ENCODE measurements at regions not wholly inside any gene's neighbourhood (a gene's known extent, or its start where the extent isn't known, plus 50 kb on each side); places are given as distances from the start of the nearest gene placed in this dataset.

- Mint-ChIP-seq H3K4me3 (no peak overlapping the region), H3K9me3 (peaks cover 3% of the 10 kb centered on the region), H3K36me3 (ENCODE audit: insufficient read depth) (no peaks in the 10 kb centered on the region), H3K4me1 (ENCODE audit: low read depth) (no peaks in the 10 kb centered on the region), H3K27me3 (ENCODE audit: low read depth) (peaks cover 3% of the 10 kb centered on the region)
- ATAC-seq (no peak), DNase-seq (no peak)
These were observed 444.7 kb upstream of the TNP1 start for GRCh38 chr2:217304582-217304981.

DNA sequence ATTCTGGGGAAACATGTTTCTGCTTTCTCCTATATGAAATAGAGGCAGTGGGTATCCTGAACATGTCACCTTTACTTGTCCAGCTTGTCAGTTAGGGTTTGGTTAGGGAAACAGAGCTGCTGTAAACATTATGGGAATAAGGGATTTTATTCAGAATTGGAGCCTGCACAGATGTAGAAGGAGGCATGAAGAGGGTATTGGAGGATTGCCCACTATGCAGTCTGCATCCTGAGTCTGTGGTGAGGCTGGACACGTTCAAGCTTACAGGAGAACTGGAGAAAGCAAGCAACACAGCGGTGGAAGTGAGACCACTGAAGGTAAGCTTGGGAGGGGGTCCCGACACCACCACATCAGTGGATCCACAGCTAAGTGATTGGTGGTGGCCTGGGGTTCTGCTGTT is 443.0 kb upstream of the TNP1 start:
- Mint-ChIP-seq H3K36me3 (ENCODE audit: insufficient read depth) (no peaks in the 10 kb centered on the region), H3K4me3 (no peak overlapping the region), H3K27me3 (ENCODE audit: low read depth) (no peaks in the 10 kb centered on the region), H3K9me3 (no peaks in the 10 kb centered on the region), H3K4me1 (ENCODE audit: low read depth) (no peaks in the 10 kb centered on the region)
- DNase-seq (no peak), ATAC-seq (no peak)

DNA sequence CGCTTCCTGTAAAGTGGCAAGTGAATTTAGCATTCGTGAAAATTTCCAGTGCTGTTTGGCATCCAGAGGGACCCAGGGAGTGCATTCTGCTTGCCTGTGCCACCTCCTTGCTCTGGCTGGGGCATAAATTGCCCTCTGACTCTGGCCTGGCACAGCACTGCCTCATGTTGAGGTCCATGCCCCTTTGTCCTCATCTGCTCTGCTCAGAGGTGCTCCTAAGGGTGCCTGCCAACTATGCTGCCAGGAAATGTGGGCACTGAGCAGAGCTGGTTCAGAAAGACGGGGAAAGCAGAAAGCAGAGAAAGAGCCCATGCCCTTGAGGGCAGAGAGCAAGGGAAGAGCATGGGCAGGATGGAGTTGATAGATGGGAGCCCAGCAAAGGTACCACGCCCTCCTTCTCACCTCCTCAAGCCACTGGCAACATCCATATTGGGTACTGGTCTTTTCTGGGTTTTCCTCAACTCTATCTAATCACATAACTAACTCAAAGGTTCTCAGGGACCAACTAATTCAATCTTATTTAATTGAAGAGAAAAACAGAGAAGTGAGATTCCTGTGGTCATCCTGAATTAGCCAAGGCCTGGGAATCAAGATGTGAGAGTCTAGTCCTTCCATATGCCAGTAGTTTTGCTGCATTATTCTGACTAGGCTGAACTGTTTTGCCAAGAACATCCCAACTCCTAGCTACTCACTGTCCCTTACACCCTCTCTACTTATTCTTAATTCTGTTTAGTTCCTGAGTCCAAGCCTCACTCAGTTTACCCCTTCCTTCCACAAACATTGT is 441.5 kb upstream of the TNP1 start:
- ATAC-seq (peak in 1 of 2 donors; percentile 30), DNase-seq (no peak)
- Mint-ChIP-seq H3K4me3 (no peak overlapping the region), H3K36me3 (ENCODE audit: insufficient read depth) (no peaks in the 10 kb centered on the region), H3K27me3 (ENCODE audit: low read depth) (no peaks in the 10 kb centered on the region), H3K9me3 (peaks cover 10% of the 10 kb centered on the region), H3K4me1 (ENCODE audit: low read depth) (no peaks in the 10 kb centered on the region)

- DNase-seq (no peak), ATAC-seq (no peak)
- Mint-ChIP-seq H3K9me3 (peaks cover 10% of the 10 kb centered on the region), H3K27me3 (ENCODE audit: low read depth) (no peaks in the 10 kb centered on the region), H3K4me3 (no peak overlapping the region), H3K36me3 (ENCODE audit: insufficient read depth) (no peaks in the 10 kb centered on the region), H3K4me1 (ENCODE audit: low read depth) (no peaks in the 10 kb centered on the region)
These were observed 439.7 kb upstream of the TNP1 start for GRCh38 chr2:217299590-217299989.

- Mint-ChIP-seq H3K36me3 (ENCODE audit: insufficient read depth) (no peaks in the 10 kb centered on the region), H3K9me3 (peaks cover 10% of the 10 kb centered on the region), H3K4me1 (ENCODE audit: low read depth) (no peaks in the 10 kb centered on the region), H3K4me3 (no peak overlapping the region), H3K27me3 (ENCODE audit: low read depth) (no peaks in the 10 kb centered on the region)
- DNase-seq (no peak), ATAC-seq (no peak)
These were observed 437.2 kb upstream of the TNP1 start for GRCh38 chr2:217297096-217297495.

GRCh38 chr2:217294818-217295217 is 435.0 kb upstream of the TNP1 start:
- Mint-ChIP-seq H3K4me1 (ENCODE audit: low read depth) (no peaks in the 10 kb centered on the region), H3K4me3 (no peak overlapping the region), H3K36me3 (ENCODE audit: insufficient read depth) (no peaks in the 10 kb centered on the region), H3K27me3 (ENCODE audit: low read depth) (no peaks in the 10 kb centered on the region), H3K9me3 (peaks cover 10% of the 10 kb centered on the region)
- ATAC-seq = no peak
- no peak for DNase-seq

DNA sequence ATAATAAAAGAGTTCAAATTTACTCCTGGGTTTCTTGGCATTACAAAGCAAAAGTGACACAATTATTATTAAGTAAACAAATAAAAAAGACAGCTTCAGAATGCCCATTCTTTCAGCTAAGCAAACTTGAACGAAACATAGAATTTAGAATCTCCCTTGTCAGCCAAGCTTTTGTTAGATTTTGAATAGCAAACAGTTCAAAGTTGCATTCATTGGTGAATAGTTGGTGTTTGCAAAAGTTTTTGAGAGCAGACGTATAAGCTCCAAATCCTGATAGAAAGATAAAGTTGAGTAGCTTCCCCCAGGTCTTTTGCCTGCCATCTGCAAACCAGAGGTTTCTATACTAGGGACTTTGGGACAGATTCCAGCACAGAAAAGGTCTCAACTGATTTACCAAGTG is 434.3 kb upstream of the TNP1 start:
- H3K36me3 Mint-ChIP-seq (ENCODE audit: insufficient read depth) = no peaks in the 10 kb centered on the region
- no peaks in the 10 kb centered on the region for H3K27me3 Mint-ChIP-seq (ENCODE audit: low read depth)
- H3K4me3 Mint-ChIP-seq = no peak overlapping the region
- peaks cover 10% of the 10 kb centered on the region for H3K9me3 Mint-ChIP-seq
- DNase-seq (no peak), ATAC-seq (no peak)
- H3K4me1 Mint-ChIP-seq (ENCODE audit: low read depth) = no peaks in the 10 kb centered on the region

DNA sequence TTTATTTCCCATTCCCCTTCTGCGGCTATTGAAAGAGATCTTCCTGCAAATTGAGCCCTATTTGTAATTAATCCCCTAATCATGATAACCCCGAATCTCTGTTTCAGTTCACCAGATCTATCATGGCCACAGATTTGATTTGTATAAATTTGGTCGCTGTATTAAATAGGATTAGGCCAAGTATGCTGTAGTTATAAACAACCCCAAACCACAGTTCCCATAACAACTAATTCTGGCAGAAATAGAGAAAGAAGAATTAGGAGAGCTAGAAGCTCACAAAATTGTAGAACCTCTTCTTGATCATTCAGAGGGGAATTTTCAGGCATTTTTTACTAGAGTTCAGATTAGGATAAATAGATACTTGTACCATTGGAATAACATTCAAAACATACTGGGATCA is 433.7 kb upstream of the TNP1 start:
- H3K9me3 Mint-ChIP-seq = peaks cover 10% of the 10 kb centered on the region
- no peaks in the 10 kb centered on the region for H3K27me3 Mint-ChIP-seq (ENCODE audit: low read depth)
- no peak overlapping the region for H3K4me3 Mint-ChIP-seq
- no peaks in the 10 kb centered on the region for H3K36me3 Mint-ChIP-seq (ENCODE audit: insufficient read depth)
- ATAC-seq (no peak), DNase-seq (no peak)
- H3K4me1 Mint-ChIP-seq (ENCODE audit: low read depth) = no peaks in the 10 kb centered on the region

DNA sequence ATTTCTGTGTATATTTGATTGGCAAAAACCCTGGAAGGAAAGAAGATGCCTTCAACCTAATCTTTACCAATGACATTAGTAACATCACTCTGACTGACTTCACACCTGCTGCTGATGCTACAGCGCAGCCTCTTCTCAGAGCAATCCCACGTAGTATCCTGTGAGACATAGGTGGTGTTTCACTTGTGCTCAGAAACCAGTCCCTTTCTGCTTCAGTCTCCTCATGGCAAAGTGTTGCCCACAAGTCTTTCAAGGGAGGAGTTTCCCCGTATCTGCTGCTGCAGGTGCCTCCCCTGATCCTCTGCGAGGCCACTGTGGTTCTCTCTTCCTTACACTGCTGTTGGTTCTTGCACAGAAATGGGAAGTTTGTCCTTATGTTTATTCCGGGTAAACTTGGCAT is 433.2 kb upstream of the TNP1 start:
- no peaks in the 10 kb centered on the region for H3K27me3 Mint-ChIP-seq (ENCODE audit: low read depth)
- no peak for ATAC-seq
- no peak overlapping the region for H3K4me3 Mint-ChIP-seq
- DNase-seq = no peak
- peaks cover 10% of the 10 kb centered on the region for H3K9me3 Mint-ChIP-seq
- H3K36me3 Mint-ChIP-seq (ENCODE audit: insufficient read depth) = no peaks in the 10 kb centered on the region
- no peaks in the 10 kb centered on the region for H3K4me1 Mint-ChIP-seq (ENCODE audit: low read depth)

GRCh38 chr2:217291259-217291658 is 431.4 kb upstream of the TNP1 start:
- Mint-ChIP-seq H3K4me1 (ENCODE audit: low read depth) (no peaks in the 10 kb centered on the region), H3K27me3 (ENCODE audit: low read depth) (peaks cover 2% of the 10 kb centered on the region), H3K4me3 (no peak overlapping the region), H3K9me3 (no peaks in the 10 kb centered on the region), H3K36me3 (ENCODE audit: insufficient read depth) (no peaks in the 10 kb centered on the region)
- DNase-seq (no peak), ATAC-seq (no peak)

DNA sequence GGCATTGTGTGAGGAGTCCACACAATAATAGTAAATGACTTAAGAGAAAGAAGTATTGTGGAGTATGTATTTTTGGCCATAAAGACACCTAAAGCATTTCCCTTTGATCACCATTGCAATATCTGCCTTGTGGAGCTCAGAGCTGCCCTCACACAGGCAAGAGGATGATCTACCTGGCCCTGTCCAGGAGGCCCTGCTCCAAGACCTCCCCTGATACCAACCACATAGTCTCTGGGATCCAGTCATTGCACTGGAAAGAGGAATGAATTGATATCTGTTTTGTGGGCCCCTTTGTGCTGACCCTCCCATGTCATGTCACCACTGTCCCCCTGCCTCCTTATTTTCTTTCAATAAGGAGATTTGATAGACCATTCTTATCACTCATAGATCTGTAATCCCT is 430.6 kb upstream of the TNP1 start:
- H3K4me3 Mint-ChIP-seq = no peak overlapping the region
- no peak for DNase-seq
- no peaks in the 10 kb centered on the region for H3K4me1 Mint-ChIP-seq (ENCODE audit: low read depth)
- H3K9me3 Mint-ChIP-seq = no peaks in the 10 kb centered on the region
- no peak for ATAC-seq
- no peaks in the 10 kb centered on the region for H3K36me3 Mint-ChIP-seq (ENCODE audit: insufficient read depth)
- peaks cover 2% of the 10 kb centered on the region for H3K27me3 Mint-ChIP-seq (ENCODE audit: low read depth)

GRCh38 chr2:217289907-217290280 is 430.0 kb upstream of the TNP1 start:
- no peak for DNase-seq
- no peaks in the 10 kb centered on the region for H3K36me3 Mint-ChIP-seq (ENCODE audit: insufficient read depth)
- peaks cover 2% of the 10 kb centered on the region for H3K27me3 Mint-ChIP-seq (ENCODE audit: low read depth)
- H3K4me1 Mint-ChIP-seq (ENCODE audit: low read depth) = no peaks in the 10 kb centered on the region
- no peak for ATAC-seq
- no peaks in the 10 kb centered on the region for H3K9me3 Mint-ChIP-seq
- H3K4me3 Mint-ChIP-seq = no peak overlapping the region

DNA sequence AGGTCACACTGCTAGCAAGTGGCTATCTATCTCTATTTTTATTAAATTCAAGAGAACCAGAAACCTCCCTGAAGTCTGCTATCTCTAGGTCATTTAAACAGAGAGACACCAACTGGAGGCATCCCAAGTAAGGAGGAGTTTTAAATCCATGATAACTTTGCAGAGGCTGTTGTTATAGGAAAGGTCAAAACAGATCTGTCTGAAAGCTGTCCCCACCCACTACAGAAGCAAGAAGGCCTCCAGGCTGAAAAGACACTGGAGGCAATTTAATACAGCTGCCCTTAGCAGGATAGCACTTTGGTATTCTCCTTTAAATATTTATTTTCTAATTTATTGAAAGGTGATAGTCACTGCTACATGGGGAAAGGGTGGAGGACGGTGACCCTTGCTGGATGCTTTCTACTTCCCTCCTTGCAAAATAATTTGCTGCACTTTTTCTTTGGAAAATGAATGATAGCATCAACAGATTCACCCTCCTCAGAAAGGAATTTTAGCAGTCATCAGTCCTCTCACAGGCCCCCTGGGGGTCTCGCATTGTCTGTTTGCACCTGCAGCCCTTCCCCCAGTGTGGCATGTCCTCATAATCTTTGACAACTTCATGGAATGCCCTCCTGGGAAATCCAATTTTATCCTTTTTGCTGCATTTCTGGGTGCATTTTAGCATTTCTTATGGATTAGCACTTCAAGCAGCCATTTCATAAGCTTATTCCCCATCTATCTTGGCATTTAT is 429.5 kb upstream of the TNP1 start:
- H3K4me1 Mint-ChIP-seq (ENCODE audit: low read depth) = no peaks in the 10 kb centered on the region
- H3K36me3 Mint-ChIP-seq (ENCODE audit: insufficient read depth) = no peaks in the 10 kb centered on the region
- DNase-seq (no peak), ATAC-seq (no peak)
- H3K9me3 Mint-ChIP-seq = no peaks in the 10 kb centered on the region
- H3K4me3 Mint-ChIP-seq = no peak overlapping the region
- peaks cover 2% of the 10 kb centered on the region for H3K27me3 Mint-ChIP-seq (ENCODE audit: low read depth)

- Mint-ChIP-seq H3K4me1 (ENCODE audit: low read depth) (no peaks in the 10 kb centered on the region), H3K9me3 (no peaks in the 10 kb centered on the region), H3K27me3 (ENCODE audit: low read depth) (peaks cover 2% of the 10 kb centered on the region), H3K4me3 (no peak overlapping the region), H3K36me3 (ENCODE audit: insufficient read depth) (no peaks in the 10 kb centered on the region)
- ATAC-seq (no peak), DNase-seq (no peak)
These were observed 428.7 kb upstream of the TNP1 start for GRCh38 chr2:217288472-217289063.

- no peak for ATAC-seq
- no peaks in the 10 kb centered on the region for H3K36me3 Mint-ChIP-seq (ENCODE audit: insufficient read depth)
These were observed 427.0 kb upstream of the TNP1 start for GRCh38 chr2:217286833-217287232.

More at GRCh38 chr2:217286833-217287232, 427.0 kb upstream of the TNP1 start:
- peaks cover 2% of the 10 kb centered on the region for H3K27me3 Mint-ChIP-seq (ENCODE audit: low read depth)
- no peak overlapping the region for H3K4me3 Mint-ChIP-seq
- no peaks in the 10 kb centered on the region for H3K9me3 Mint-ChIP-seq
- DNase-seq = no peak
- no peaks in the 10 kb centered on the region for H3K4me1 Mint-ChIP-seq (ENCODE audit: low read depth)

All from activated T-cell treated with anti-CD3 and anti-CD28 coated beads, Interleukin-2, amount 50 U/mL, for 4 hours (primary cell).